Calu3 (cell line): ENCODE measurements at regions not wholly inside any gene's neighbourhood (a gene's known extent, or its start where the extent isn't known, plus 50 kb on each side); places are given as distances from the start of the nearest gene placed in this dataset.

Source experiments
- BruUV-seq: library from RNA; stranded (reverse); fragments of 400-500 nt; replicated peaks from 2 replicates; lab custom pipeline; 2021; lab: Mats Ljungman, UMichigan
- CTCF ChIA-PET: fragments of 300-600 bp; sonication (Branson Sonifier 250); formaldehyde crosslinking; loops from one replicate; lab custom pipeline; 2022; ENCODE audit warnings: antibody characterized with exemption; lab: Charles Lee
- DNase-seq: peaks from one replicate; pipeline ENCODE4 v3.0.0; 2022
- H3K27ac Mint-ChIP-seq: one replicate; pipeline ENCODE4 v1.8.0; 2022; ENCODE audit warnings: mixed read lengths; ENCODE audit not compliant: unreplicated experiment
- H3K27me3 Mint-ChIP-seq: one replicate; pipeline ENCODE4 v1.8.0; 2022; ENCODE audit warnings: mixed read lengths; ENCODE audit not compliant: unreplicated experiment
- H3K36me3 Mint-ChIP-seq: one replicate; pipeline ENCODE4 v1.8.0; 2022; ENCODE audit warnings: mild to moderate bottlenecking, moderate library complexity, mixed read lengths; ENCODE audit not compliant: insufficient read depth, unreplicated experiment
- H3K4me1 Mint-ChIP-seq: one replicate; pipeline ENCODE4 v1.8.0; 2022; ENCODE audit warnings: mild to moderate bottlenecking, low read depth, mixed read lengths; ENCODE audit not compliant: unreplicated experiment
- H3K4me3 Mint-ChIP-seq: one replicate; pipeline ENCODE4 v1.8.0; 2022; ENCODE audit warnings: mild to moderate bottlenecking, low read depth, moderate library complexity, mixed read lengths; ENCODE audit not compliant: unreplicated experiment
- H3K9me3 Mint-ChIP-seq: one replicate; pipeline ENCODE4 v1.8.0; 2022; ENCODE audit warnings: low read depth, mixed read lengths; ENCODE audit not compliant: unreplicated experiment
- intact Hi-C: fragments of 100-400 bp; cut with micrococcal nuclease; formaldehyde crosslinking; loops from one replicate; pipeline ENCODE4 v1.10.0; 2022; ENCODE audit not compliant: unreplicated experiment
- TF ChIP-seq, protein P1 (sequence below): fragments of 200-600 bp; IDR thresholded peaks from one replicate; pipeline ENCODE4 v1.8.0; 2022; ENCODE audit warnings: antibody characterized with exemption; ENCODE audit not compliant: unreplicated experiment

DNA sequence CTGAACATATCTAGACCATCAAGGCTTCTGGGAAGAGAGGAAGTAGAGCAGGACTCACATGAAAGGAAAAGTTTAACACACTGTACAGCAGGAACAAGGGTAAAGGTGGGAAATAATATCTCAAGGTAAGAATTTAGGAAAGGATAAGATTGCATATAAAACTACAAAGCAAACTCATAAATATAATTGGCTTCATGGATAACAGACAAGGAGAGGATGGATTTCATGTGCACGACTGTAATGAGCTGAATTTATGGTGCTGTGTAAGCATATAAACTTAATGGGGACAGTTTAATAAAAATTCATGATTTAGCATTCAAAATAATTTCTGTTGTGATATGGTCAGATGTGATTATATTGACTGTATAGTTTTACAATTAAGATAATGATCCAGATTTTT lies 298.0 kb downstream of the GXYLT1 start:
- Mint-ChIP-seq H3K4me1 (no peaks in the 10 kb centered on the region), H3K4me3 (no peak overlapping the region), H3K27me3 (no peaks in the 10 kb centered on the region), H3K9me3 (peaks cover 3% of the 10 kb centered on the region), H3K36me3 (no peaks in the 10 kb centered on the region), H3K27ac (no peak overlapping the region)
- no peak for DNase-seq
- no TSS peak for BruUV-seq
- intact Hi-C loops = no loop called here
- CTCF ChIA-PET = no interaction called here
- TF ChIP-seq, protein P1, sequence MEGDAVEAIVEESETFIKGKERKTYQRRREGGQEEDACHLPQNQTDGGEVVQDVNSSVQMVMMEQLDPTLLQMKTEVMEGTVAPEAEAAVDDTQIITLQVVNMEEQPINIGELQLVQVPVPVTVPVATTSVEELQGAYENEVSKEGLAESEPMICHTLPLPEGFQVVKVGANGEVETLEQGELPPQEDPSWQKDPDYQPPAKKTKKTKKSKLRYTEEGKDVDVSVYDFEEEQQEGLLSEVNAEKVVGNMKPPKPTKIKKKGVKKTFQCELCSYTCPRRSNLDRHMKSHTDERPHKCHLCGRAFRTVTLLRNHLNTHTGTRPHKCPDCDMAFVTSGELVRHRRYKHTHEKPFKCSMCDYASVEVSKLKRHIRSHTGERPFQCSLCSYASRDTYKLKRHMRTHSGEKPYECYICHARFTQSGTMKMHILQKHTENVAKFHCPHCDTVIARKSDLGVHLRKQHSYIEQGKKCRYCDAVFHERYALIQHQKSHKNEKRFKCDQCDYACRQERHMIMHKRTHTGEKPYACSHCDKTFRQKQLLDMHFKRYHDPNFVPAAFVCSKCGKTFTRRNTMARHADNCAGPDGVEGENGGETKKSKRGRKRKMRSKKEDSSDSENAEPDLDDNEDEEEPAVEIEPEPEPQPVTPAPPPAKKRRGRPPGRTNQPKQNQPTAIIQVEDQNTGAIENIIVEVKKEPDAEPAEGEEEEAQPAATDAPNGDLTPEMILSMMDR = no peak

DNA sequence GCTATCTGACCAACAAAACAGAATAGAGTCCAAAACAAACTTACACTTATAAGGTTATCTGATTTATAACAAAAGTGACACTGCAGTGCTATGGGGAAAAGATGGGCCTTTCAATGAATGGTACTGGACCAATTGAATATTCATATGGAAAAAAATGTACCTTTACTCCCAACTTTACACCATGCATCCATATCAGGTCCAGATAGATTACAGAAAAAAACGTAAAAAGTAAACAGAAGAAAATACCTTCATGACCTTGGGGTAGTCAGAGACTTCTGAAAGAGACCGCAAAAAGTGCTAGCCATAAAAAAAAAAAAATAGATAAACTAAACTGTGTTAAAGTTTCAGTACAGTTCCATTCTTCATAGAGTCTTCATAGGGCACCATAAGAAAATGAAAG lies 308.3 kb downstream of the GXYLT1 start:
- Mint-ChIP-seq H3K36me3 (no peaks in the 10 kb centered on the region), H3K27ac (no peak overlapping the region), H3K4me3 (no peak overlapping the region), H3K27me3 (no peaks in the 10 kb centered on the region), H3K9me3 (peaks cover 3% of the 10 kb centered on the region), H3K4me1 (no peaks in the 10 kb centered on the region)
- intact Hi-C loops = no loop called here
- no TSS peak for BruUV-seq
- CTCF ChIA-PET = no interaction called here
- DNase-seq = no peak
- TF ChIP-seq, protein P1 = no peak

DNA sequence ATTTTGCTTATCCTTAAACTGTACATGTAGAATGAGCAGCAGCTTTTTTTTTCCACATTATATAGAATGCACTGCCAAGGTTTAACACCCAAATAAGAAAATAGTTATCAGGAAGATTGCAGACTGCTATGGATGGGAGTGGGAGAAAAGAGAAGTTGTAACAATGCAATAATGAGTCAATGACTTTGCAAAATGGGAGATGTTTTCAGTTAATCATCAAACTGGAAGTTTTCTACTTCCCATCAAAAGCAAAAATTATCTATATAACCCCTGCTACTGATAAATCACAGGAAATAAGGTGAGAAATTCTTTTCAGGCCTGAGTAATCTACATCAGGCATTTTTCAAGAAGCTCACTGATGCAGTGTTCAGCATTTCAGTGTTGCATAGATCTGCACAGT lies 309.1 kb downstream of the GXYLT1 start:
- Mint-ChIP-seq H3K36me3 (no peaks in the 10 kb centered on the region), H3K4me1 (no peaks in the 10 kb centered on the region), H3K27ac (no peak overlapping the region), H3K27me3 (no peaks in the 10 kb centered on the region), H3K4me3 (no peak overlapping the region), H3K9me3 (peaks cover 3% of the 10 kb centered on the region)
- no TSS peak for BruUV-seq
- no peak for DNase-seq
- TF ChIP-seq, protein P1 = no peak
- intact Hi-C loops = no loop called here
- CTCF ChIA-PET = no interaction called here

DNA sequence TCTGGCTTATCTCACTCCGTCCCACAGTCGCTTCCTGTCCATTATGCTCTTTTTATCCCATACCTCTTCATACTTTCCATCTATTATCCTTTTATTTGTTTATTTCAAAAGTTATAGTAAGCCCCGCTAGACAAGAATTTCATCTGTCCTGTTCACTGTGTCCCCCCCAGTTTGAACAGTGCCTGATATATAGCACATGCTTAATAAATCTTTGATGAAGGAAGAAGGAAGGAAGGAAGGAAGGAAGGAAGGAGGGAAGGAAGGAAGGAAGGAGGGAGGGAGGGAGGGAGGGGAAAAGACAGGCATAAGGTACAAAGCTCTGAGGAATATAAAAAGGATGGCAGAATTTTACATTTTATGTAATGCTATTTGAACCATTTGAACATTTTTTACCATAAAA lies 324.7 kb downstream of the GXYLT1 start:
- no peak overlapping the region for H3K27ac Mint-ChIP-seq
- no peak overlapping the region for H3K4me3 Mint-ChIP-seq
- no peak for DNase-seq
- H3K4me1 Mint-ChIP-seq = no peaks in the 10 kb centered on the region
- TF ChIP-seq, protein P1 = no peak
- no peaks in the 10 kb centered on the region for H3K36me3 Mint-ChIP-seq
- CTCF ChIA-PET = no interaction called here
- intact Hi-C loops = no loop called here
- BruUV-seq = no TSS peak
- no peaks in the 10 kb centered on the region for H3K27me3 Mint-ChIP-seq
- H3K9me3 Mint-ChIP-seq = no peaks in the 10 kb centered on the region
